ENCODE measurements at regions not wholly inside any gene's neighbourhood (a gene's known extent, or its start where the extent isn't known, plus 50 kb on each side); places are given as distances from the start of the nearest gene placed in this dataset.

GRCh38 chr11:19349340-19350025 lies 108.7 kb upstream of the E2F8 start:
- Histone ChIP-seq H3K36me3 (ENCODE audit: insufficient read depth, low read depth, low read length) (no peaks in the 10 kb centered on the region), H3K27me3 (ENCODE audit: insufficient read depth, low read length) (peaks cover 68% of the 10 kb centered on the region), H3K9me3 (ENCODE audit: insufficient read depth, low read depth, low read length) (no peaks in the 10 kb centered on the region), H3K4me1 (ENCODE audit: insufficient read depth, low read length) (peaks cover 11% of the 10 kb centered on the region; the same call in 1 of the 2 replicates), H3K9ac (ENCODE audit: low read depth, low read length) (no peak overlapping the region), H3K4me3 (ENCODE audit: low read length) (no peak overlapping the region), H3K27ac (ENCODE audit: low read length) (no peak overlapping the region)

- no peaks in the 10 kb centered on the region for H3K9me3 ChIP-seq (ENCODE audit: insufficient read depth, low read depth, low read length)
- H3K27me3 ChIP-seq (ENCODE audit: insufficient read depth, low read length), result peaks cover 80% of the 10 kb centered on the region
Observed at GRCh38 chr11:19347911-19348310, 107.2 kb upstream of the E2F8 start.

GRCh38 chr11:19345848-19346681 lies 105.3 kb upstream of the E2F8 start:
- Histone ChIP-seq H3K9ac (ENCODE audit: low read depth, low read length) (no peak overlapping the region), H3K9me3 (ENCODE audit: insufficient read depth, low read depth, low read length) (no peaks in the 10 kb centered on the region), H3K27me3 (ENCODE audit: insufficient read depth, low read length) (peaks cover 90% of the 10 kb centered on the region), H3K36me3 (ENCODE audit: insufficient read depth, low read depth, low read length) (no peaks in the 10 kb centered on the region), H3K4me1 (ENCODE audit: insufficient read depth, low read length) (peaks cover 11% of the 10 kb centered on the region; the same call in 1 of the 2 replicates), H3K27ac (ENCODE audit: low read length) (no peak overlapping the region), H3K4me3 (ENCODE audit: low read length) (peak overlapping the region; percentile 64)

More at GRCh38 chr11:19347911-19348310, 107.2 kb upstream of the E2F8 start:
- Histone ChIP-seq H3K4me1 (ENCODE audit: insufficient read depth, low read length) (peaks cover 11% of the 10 kb centered on the region; the same call in 1 of the 2 replicates), H3K4me3 (ENCODE audit: low read length) (no peak overlapping the region), H3K36me3 (ENCODE audit: insufficient read depth, low read depth, low read length) (no peaks in the 10 kb centered on the region), H3K9ac (ENCODE audit: low read depth, low read length) (no peak overlapping the region), H3K27ac (ENCODE audit: low read length) (no peak overlapping the region)

GRCh38 chr11:19345519-19345847 lies 104.7 kb upstream of the E2F8 start:
- peaks cover 94% of the 10 kb centered on the region for H3K27me3 ChIP-seq (ENCODE audit: insufficient read depth, low read length)
- no peaks in the 10 kb centered on the region for H3K36me3 ChIP-seq (ENCODE audit: insufficient read depth, low read depth, low read length)
- H3K27ac ChIP-seq (ENCODE audit: low read length), result no peak overlapping the region
- peaks cover 11% of the 10 kb centered on the region; the same call in 1 of the 2 replicates for H3K4me1 ChIP-seq (ENCODE audit: insufficient read depth, low read length)
- H3K9ac ChIP-seq (ENCODE audit: low read depth, low read length), result no peak overlapping the region
- no peaks in the 10 kb centered on the region for H3K9me3 ChIP-seq (ENCODE audit: insufficient read depth, low read depth, low read length)
- H3K4me3 ChIP-seq (ENCODE audit: low read length), result peak overlapping the region; percentile 64

GRCh38 chr11:19344661-19345518 lies 104.1 kb upstream of the E2F8 start:
- H3K4me3 ChIP-seq (ENCODE audit: low read length), result peak overlapping the region; percentile 64; the same call in 1 of the 2 replicates
- peaks cover 11% of the 10 kb centered on the region; the same call in 1 of the 2 replicates for H3K4me1 ChIP-seq (ENCODE audit: insufficient read depth, low read length)
- no peaks in the 10 kb centered on the region for H3K9me3 ChIP-seq (ENCODE audit: insufficient read depth, low read depth, low read length)
- no peak overlapping the region for H3K9ac ChIP-seq (ENCODE audit: low read depth, low read length)
- no peaks in the 10 kb centered on the region for H3K36me3 ChIP-seq (ENCODE audit: insufficient read depth, low read depth, low read length)
- no peak overlapping the region for H3K27ac ChIP-seq (ENCODE audit: low read length)
- peaks cover 98% of the 10 kb centered on the region for H3K27me3 ChIP-seq (ENCODE audit: insufficient read depth, low read length)

GRCh38 chr11:19342036-19342435 lies 101.3 kb upstream of the E2F8 start:
- Histone ChIP-seq H3K9me3 (ENCODE audit: insufficient read depth, low read depth, low read length) (no peaks in the 10 kb centered on the region), H3K27me3 (ENCODE audit: insufficient read depth, low read length) (peaks cover 95% of the 10 kb centered on the region), H3K4me3 (ENCODE audit: low read length) (no peak overlapping the region), H3K36me3 (ENCODE audit: insufficient read depth, low read depth, low read length) (no peaks in the 10 kb centered on the region), H3K27ac (ENCODE audit: low read length) (no peak overlapping the region), H3K4me1 (ENCODE audit: insufficient read depth, low read length) (peaks cover 11% of the 10 kb centered on the region; the same call in 1 of the 2 replicates), H3K9ac (ENCODE audit: low read depth, low read length) (no peak overlapping the region)

- no peaks in the 10 kb centered on the region for H3K36me3 ChIP-seq (ENCODE audit: insufficient read depth, low read depth, low read length)
- no peaks in the 10 kb centered on the region for H3K9me3 ChIP-seq (ENCODE audit: insufficient read depth, low read depth, low read length)
- no peak overlapping the region for H3K4me3 ChIP-seq (ENCODE audit: low read length)
- no peaks in the 10 kb centered on the region for H3K4me1 ChIP-seq (ENCODE audit: insufficient read depth, low read length)
- no peak overlapping the region for H3K9ac ChIP-seq (ENCODE audit: low read depth, low read length)
- peaks cover 58% of the 10 kb centered on the region for H3K27me3 ChIP-seq (ENCODE audit: insufficient read depth, low read length)
- H3K27ac ChIP-seq (ENCODE audit: low read length), result no peak overlapping the region
Observed at GRCh38 chr11:19338375-19338774, 97.6 kb upstream of the E2F8 start.

GRCh38 chr11:19337779-19338178 lies 97.0 kb upstream of the E2F8 start:
- Histone ChIP-seq H3K4me1 (ENCODE audit: insufficient read depth, low read length) (no peaks in the 10 kb centered on the region), H3K9ac (ENCODE audit: low read depth, low read length) (no peak overlapping the region), H3K4me3 (ENCODE audit: low read length) (no peak overlapping the region), H3K27me3 (ENCODE audit: insufficient read depth, low read length) (peaks cover 52% of the 10 kb centered on the region), H3K36me3 (ENCODE audit: insufficient read depth, low read depth, low read length) (no peaks in the 10 kb centered on the region), H3K27ac (ENCODE audit: low read length) (no peak overlapping the region), H3K9me3 (ENCODE audit: insufficient read depth, low read depth, low read length) (no peaks in the 10 kb centered on the region)

- Histone ChIP-seq H3K4me3 (ENCODE audit: low read length) (no peak overlapping the region), H3K9me3 (ENCODE audit: insufficient read depth, low read depth, low read length) (no peaks in the 10 kb centered on the region), H3K36me3 (ENCODE audit: insufficient read depth, low read depth, low read length) (no peaks in the 10 kb centered on the region), H3K27ac (ENCODE audit: low read length) (no peak overlapping the region), H3K27me3 (ENCODE audit: insufficient read depth, low read length) (peaks cover 38% of the 10 kb centered on the region), H3K4me1 (ENCODE audit: insufficient read depth, low read length) (no peaks in the 10 kb centered on the region), H3K9ac (ENCODE audit: low read depth, low read length) (no peak overlapping the region)
Observed at GRCh38 chr11:19336331-19336730, 95.6 kb upstream of the E2F8 start.

GRCh38 chr11:19332476-19332875 lies 91.7 kb upstream of the E2F8 start:
- no peak overlapping the region for H3K4me3 ChIP-seq (ENCODE audit: low read length)
- H3K27me3 ChIP-seq (ENCODE audit: insufficient read depth, low read length), result peaks cover 3% of the 10 kb centered on the region; the same call in 1 of the 2 replicates

GRCh38 chr11:19330416-19330815 lies 89.7 kb upstream of the E2F8 start:
- no peaks in the 10 kb centered on the region for H3K9me3 ChIP-seq (ENCODE audit: insufficient read depth, low read depth, low read length)
- H3K9ac ChIP-seq (ENCODE audit: low read depth, low read length), result no peak overlapping the region
- H3K4me3 ChIP-seq (ENCODE audit: low read length), result no peak overlapping the region
- H3K4me1 ChIP-seq (ENCODE audit: insufficient read depth, low read length), result no peaks in the 10 kb centered on the region
- H3K27ac ChIP-seq (ENCODE audit: low read length), result no peak overlapping the region
- no peaks in the 10 kb centered on the region for H3K36me3 ChIP-seq (ENCODE audit: insufficient read depth, low read depth, low read length)
- H3K27me3 ChIP-seq (ENCODE audit: insufficient read depth, low read length), result no peaks in the 10 kb centered on the region; the same call in 1 of the 2 replicates

More at GRCh38 chr11:19332476-19332875, 91.7 kb upstream of the E2F8 start:
- Histone ChIP-seq H3K9me3 (ENCODE audit: insufficient read depth, low read depth, low read length) (no peaks in the 10 kb centered on the region), H3K4me1 (ENCODE audit: insufficient read depth, low read length) (no peaks in the 10 kb centered on the region), H3K36me3 (ENCODE audit: insufficient read depth, low read depth, low read length) (no peaks in the 10 kb centered on the region), H3K27ac (ENCODE audit: low read length) (no peak overlapping the region), H3K9ac (ENCODE audit: low read depth, low read length) (no peak overlapping the region)

Data from iPS-20b (cell line).